Upper lobe of right lung (tissue), 1 donor: ENCODE measurements at regions not wholly inside any gene's neighbourhood (a gene's known extent, or its start where the extent isn't known, plus 50 kb on each side); places are given as distances from the start of the nearest gene placed in this dataset.

Source experiments
- ATAC-seq: fragments of 200-7000 bp; cut with Tn5 transposase; one replicate; pipeline ENCODE4 v1.9.1; 2020; ENCODE audit warnings: mild to moderate bottlenecking, moderate library complexity
- DNase-seq: peaks from one replicate; pipeline ENCODE4 v3.0.0-alpha.2; 2020
- H3K27ac ChIP-seq: fragments of 200-600 bp; one replicate; pipeline ENCODE4 v1.8.0; 2022
- H3K27me3 ChIP-seq: fragments of 200-600 bp; one replicate; pipeline ENCODE4 v1.8.0; 2022; ENCODE audit warnings: mild to moderate bottlenecking
- H3K36me3 ChIP-seq: fragments of 200-600 bp; one replicate; pipeline ENCODE4 v1.8.0; 2022
- H3K4me1 ChIP-seq: fragments of 200-600 bp; one replicate; pipeline ENCODE4 v1.8.0; 2022
- H3K4me3 ChIP-seq: fragments of 200-600 bp; one replicate; pipeline ENCODE4 v1.8.0; 2022; ENCODE audit warnings: mild to moderate bottlenecking
- H3K9me3 ChIP-seq: fragments of 200-600 bp; one replicate; pipeline ENCODE4 v1.8.0; 2022
- CTCF ChIP-seq: fragments of 200-600 bp; IDR thresholded peaks from one replicate; pipeline ENCODE4 v1.8.0; 2022; ENCODE audit warnings: antibody characterized with exemption
- intact Hi-C: fragments of 100-400 bp; cut with DNase I; formaldehyde crosslinking; loops from one replicate; pipeline ENCODE4 v1.11.0; 2022
- donor health status: DM: no; HTN: yes; CAD: no; lungs with severe emphysema.

GRCh38 chr18:73841661-73842060 lies 306.0 kb downstream of the FBXO15 start:
- Histone ChIP-seq H3K27me3 (no peaks in the 10 kb centered on the region), H3K9me3 (no peaks in the 10 kb centered on the region), H3K27ac (no peak overlapping the region), H3K4me3 (no peak overlapping the region), H3K36me3 (no peaks in the 10 kb centered on the region), H3K4me1 (no peaks in the 10 kb centered on the region)
- TF ChIP-seq CTCF, result no peak
- DNase-seq (no peak), ATAC-seq (no peak)
- intact Hi-C loops, result no loop called here

- no peak for DNase-seq
- no peaks in the 10 kb centered on the region for H3K27me3 ChIP-seq
- intact Hi-C loops, result no loop called here
- H3K4me3 ChIP-seq, result no peak overlapping the region
- no peaks in the 10 kb centered on the region for H3K36me3 ChIP-seq
- no peaks in the 10 kb centered on the region for H3K4me1 ChIP-seq
- TF ChIP-seq CTCF, result no peak
- no peak overlapping the region for H3K27ac ChIP-seq
- ATAC-seq, result no peak
- H3K9me3 ChIP-seq, result no peaks in the 10 kb centered on the region
Observed at GRCh38 chr18:73840319-73840945, 307.2 kb downstream of the FBXO15 start.

- Histone ChIP-seq H3K4me3 (no peak overlapping the region), H3K36me3 (no peaks in the 10 kb centered on the region), H3K4me1 (no peaks in the 10 kb centered on the region), H3K9me3 (no peaks in the 10 kb centered on the region), H3K27ac (no peak overlapping the region), H3K27me3 (no peaks in the 10 kb centered on the region)
- DNase-seq (no peak), ATAC-seq (no peak)
- intact Hi-C loops, result no loop called here
- TF ChIP-seq CTCF, result no peak
Observed at GRCh38 chr18:73839441-73839840, 308.2 kb downstream of the FBXO15 start.

GRCh38 chr18:73838107-73838506 lies 309.5 kb downstream of the FBXO15 start:
- Histone ChIP-seq H3K4me3 (no peak overlapping the region), H3K27me3 (no peaks in the 10 kb centered on the region), H3K36me3 (no peaks in the 10 kb centered on the region), H3K9me3 (no peaks in the 10 kb centered on the region), H3K27ac (no peak overlapping the region), H3K4me1 (no peaks in the 10 kb centered on the region)
- ATAC-seq (no peak), DNase-seq (no peak)
- TF ChIP-seq CTCF, result no peak
- intact Hi-C loops, result no loop called here

- H3K27me3 ChIP-seq, result no peaks in the 10 kb centered on the region
- DNase-seq, result no peak
- H3K9me3 ChIP-seq, result no peaks in the 10 kb centered on the region
- ATAC-seq, result no peak
- no peak overlapping the region for H3K27ac ChIP-seq
- H3K36me3 ChIP-seq, result no peaks in the 10 kb centered on the region
- no peaks in the 10 kb centered on the region for H3K4me1 ChIP-seq
- intact Hi-C loops, result no loop called here
- H3K4me3 ChIP-seq, result no peak overlapping the region
- TF ChIP-seq CTCF, result no peak
Observed at GRCh38 chr18:73835656-73836364, 311.8 kb downstream of the FBXO15 start.
